Transverse colon (tissue), 4 donors: ENCODE measurements at regions not wholly inside any gene's neighbourhood (a gene's known extent, or its start where the extent isn't known, plus 50 kb on each side); places are given as distances from the start of the nearest gene placed in this dataset.

Experiments
- DNase-seq: peaks from one replicate; pipeline ENCODE4 v3.0.0-alpha.2; 2019
- H3K27ac ChIP-seq, 4 donors: fragments of 200-600 bp; sonication (generic); 2 replicates each; pipeline ENCODE4 v1.5.1; 2016 to 2018; ENCODE audit warnings: inconsistent platforms in 4 of 4
- H3K27me3 ChIP-seq: fragments of 200-600 bp; sonication (generic); 2 replicates; pipeline ENCODE4 v1.5.1; 2017; ENCODE audit warnings: inconsistent platforms
- H3K36me3 ChIP-seq, 4 donors: fragments of 200-600 bp; sonication (generic); 2 replicates each; pipeline ENCODE4 v1.5.1; 2017 to 2019; ENCODE audit warnings: inconsistent platforms in 4 of 4
- H3K4me1 ChIP-seq, 4 donors: fragments of 200-600 bp; sonication (generic); 2 replicates each; pipeline ENCODE4 v1.5.1; 2017 to 2020; ENCODE audit warnings: inconsistent platforms in 4 of 4
- H3K4me3 ChIP-seq, 4 donors: fragments of 200-600 bp; sonication (generic); 1 replicate in 1 of 4; 2 replicates in 3 of 4; pipeline versions ENCODE4 v1.5.1 to v1.6.1; 2017 to 2019; ENCODE audit warnings: inconsistent platforms in 4 of 4
- H3K9me3 ChIP-seq, 2 donors: fragments of 200-600 bp; sonication (generic); 2 replicates each; pipeline ENCODE4 v1.5.1; 2017 to 2019; ENCODE audit warnings: inconsistent platforms in 2 of 2
- CTCF ChIP-seq, 5 experiments: fragments of 200-600 bp in 3 of 5; fragments of 450-650 bp in 2 of 5; sonication (generic) in 3 of 5; IDR thresholded peaks; 1 replicate in 2 of 5; 2 replicates in 3 of 5; pipeline ENCODE4 v1.5.1; 2016 to 2017; ENCODE audit warnings: antibody characterized with exemption in 5 of 5, inconsistent platforms in 3 of 5, mild to moderate bottlenecking in 2 of 5, moderate library complexity in 1 of 5
- EP300 ChIP-seq: sonication (generic); formaldehyde crosslinking; IDR thresholded peaks from one replicate; pipeline ENCODE4 v1.6.1; 2017; ENCODE audit warnings: antibody characterized with exemption, low read depth
- POLR2A ChIP-seq: fragments of 450-650 bp; IDR thresholded peaks from one replicate; pipeline ENCODE4 v1.6.1; 2016; ENCODE audit warnings: antibody characterized with exemption, mild to moderate bottlenecking, moderate library complexity
- POLR2AphosphoS5 ChIP-seq, 3 donors: sonication (generic); formaldehyde crosslinking; IDR thresholded peaks; one replicate each; pipeline ENCODE4 v1.6.1; 2016; ENCODE audit warnings: antibody characterized with exemption in 3 of 3
- WGBS, 2 donors: methylation state at CpG; one replicate each; pipeline ENCODE4 v1.1.5; 2018; ENCODE audit warnings: low coverage in 1 of 2; 5-methylcytosine and 5-hydroxymethylcytosine counted together
- in situ Hi-C, 4 donors: fragments of 200-750 bp; cut with MboI; loops; one replicate each; pipeline versions ENCODE4 v1.15.0 to v1.15.1; 2017; ENCODE audit warnings: low sequenced_read_pairs in 3 of 4, low pct_ligation_motif_present in 1 of 4, low pct_unique_long_range_greater_than_20kb in 1 of 4
- intact Hi-C: fragments of 100-400 bp; cut with DNase I; formaldehyde crosslinking; loops from one replicate; pipeline ENCODE4 v1.15.1; 2023; ENCODE audit warnings: low total_unique reads

GRCh38 chr3:99468918-99469317 is 169.5 kb upstream of the COL8A1 start:
- Histone ChIP-seq H3K9me3 (no peaks in the 10 kb centered on the region), H3K4me3 (no peak overlapping the region), H3K36me3 (no peaks in the 10 kb centered on the region), H3K4me1 (no peaks in the 10 kb centered on the region), H3K27ac (no peak overlapping the region), H3K27me3 (no peaks in the 10 kb centered on the region)
- TF ChIP-seq EP300 (no peak), POLR2A (no peak), CTCF (IDR thresholded peaks at IDR 0.05) (no peak), POLR2AphosphoS5 (IDR thresholded peaks at IDR 0.05) (no peak)
- intact Hi-C loops (no loop called here), in situ Hi-C loops (no loop called here)
- no peak for DNase-seq
- 6 to 56% methylated on average over 2 to 3 of the region's 3 CpGs for WGBS, 2 donors

GRCh38 chr3:99467420-99467819 is 171.0 kb upstream of the COL8A1 start:
- Histone ChIP-seq H3K27ac (no peak overlapping the region), H3K9me3 (no peaks in the 10 kb centered on the region), H3K4me3 (no peak overlapping the region), H3K27me3 (no peaks in the 10 kb centered on the region), H3K4me1 (no peaks in the 10 kb centered on the region), H3K36me3 (no peaks in the 10 kb centered on the region)
- TF ChIP-seq CTCF (IDR thresholded peaks at IDR 0.05) (no peak), POLR2AphosphoS5 (IDR thresholded peaks at IDR 0.05) (no peak), POLR2A (no peak), EP300 (no peak)
- no peak for DNase-seq
- in situ Hi-C loops: no loop called here
- WGBS, 2 donors: 97 to 100% methylated on average over 1 to 3 of the region's 3 CpGs
- intact Hi-C loops: no loop called here

- in situ Hi-C loops (no loop called here), intact Hi-C loops (no loop called here)
- DNase-seq: no peak
- H3K9me3 ChIP-seq: no peaks in the 10 kb centered on the region
- H3K27ac ChIP-seq: no peak overlapping the region
- no peaks in the 10 kb centered on the region for H3K27me3 ChIP-seq
- H3K4me3 ChIP-seq: no peak overlapping the region
- WGBS, 2 donors: 75 to 81% methylated on average over 2 of the region's 2 CpGs
- no peaks in the 10 kb centered on the region for H3K36me3 ChIP-seq
- TF ChIP-seq POLR2AphosphoS5 (IDR thresholded peaks at IDR 0.05) (no peak), EP300 (no peak), POLR2A (no peak), CTCF (IDR thresholded peaks at IDR 0.05) (no peak)
- H3K4me1 ChIP-seq: no peaks in the 10 kb centered on the region
Observed at GRCh38 chr3:99466331-99466730, 172.1 kb upstream of the COL8A1 start.

GRCh38 chr3:99458013-99458412 is 180.4 kb upstream of the COL8A1 start:
- H3K27ac ChIP-seq: no peak overlapping the region
- no peaks in the 10 kb centered on the region for H3K36me3 ChIP-seq
- in situ Hi-C loops: no loop called here
- no peak overlapping the region for H3K4me3 ChIP-seq
- intact Hi-C loops: no loop called here
- no peaks in the 10 kb centered on the region for H3K4me1 ChIP-seq
- TF ChIP-seq CTCF (IDR thresholded peaks at IDR 0.05): no peak
- TF ChIP-seq POLR2A: no peak
- TF ChIP-seq EP300: no peak
- TF ChIP-seq POLR2AphosphoS5 (IDR thresholded peaks at IDR 0.05): no peak
- H3K9me3 ChIP-seq: no peaks in the 10 kb centered on the region
- WGBS, 2 donors: 67 to 80% methylated on average over 1 to 3 of the region's 3 CpGs
- no peaks in the 10 kb centered on the region for H3K27me3 ChIP-seq
- DNase-seq: no peak
